H9 (cell line): ENCODE measurements at regions not wholly inside any gene's neighbourhood (a gene's known extent, or its start where the extent isn't known, plus 50 kb on each side); places are given as distances from the start of the nearest gene placed in this dataset.

Source experiments
- DNase-seq: peaks from one replicate; pipeline ENCODE4 v3.0.0-alpha.2; 2017
- H2AFZ ChIP-seq: one replicate; pipeline ENCODE4 v1.6.1; 2013; ENCODE audit warnings: mild to moderate bottlenecking, low read length, control low read depth, moderate library complexity
- H2AK5ac ChIP-seq: 2 replicates; pipeline ENCODE4 v1.6.1; 2013; ENCODE audit warnings: low read length, control low read depth, mixed read lengths; ENCODE audit not compliant: insufficient read length
- H2BK120ac ChIP-seq: one replicate; pipeline ENCODE4 v1.6.1; 2013; ENCODE audit warnings: low read depth, mild to moderate bottlenecking, low read length, control low read depth, inconsistent platforms; ENCODE audit not compliant: poor library complexity, severe bottlenecking
- H2BK12ac ChIP-seq: 2 replicates; pipeline ENCODE4 v1.6.1; 2013; ENCODE audit warnings: low read length, control low read depth, mixed read lengths, low read depth; ENCODE audit not compliant: insufficient read length
- H2BK15ac ChIP-seq: 2 replicates; pipeline ENCODE4 v1.6.1; 2013; ENCODE audit warnings: low read depth, low read length, control low read depth
- H2BK20ac ChIP-seq: one replicate; pipeline ENCODE4 v1.6.1; 2013; ENCODE audit warnings: low read depth, mild to moderate bottlenecking, low read length, control low read depth, inconsistent platforms; ENCODE audit not compliant: poor library complexity, severe bottlenecking
- H2BK5ac ChIP-seq: 2 replicates; pipeline ENCODE4 v1.6.1; 2013; ENCODE audit warnings: low read length, control low read depth, mixed read lengths; ENCODE audit not compliant: insufficient read length
- H3K14ac ChIP-seq: 2 replicates; pipeline ENCODE4 v1.6.1; 2013; ENCODE audit warnings: low read length, control low read depth; ENCODE audit not compliant: insufficient read depth
- H3K18ac ChIP-seq: 2 replicates; pipeline ENCODE4 v1.6.1; 2013; ENCODE audit warnings: low read depth, mild to moderate bottlenecking, mixed read lengths, low read length, control low read depth; ENCODE audit not compliant: insufficient read length
- H3K23ac ChIP-seq: 2 replicates; pipeline ENCODE4 v1.6.1; 2013; ENCODE audit warnings: low read length, control low read depth, mixed read lengths, low read depth; ENCODE audit not compliant: insufficient read length
- H3K23me2 ChIP-seq: 2 replicates; pipeline ENCODE4 v1.6.1; 2013; ENCODE audit warnings: low read depth, mild to moderate bottlenecking, mixed read lengths, low read length, control low read depth; ENCODE audit not compliant: insufficient read length, poor library complexity, severe bottlenecking
- H3K27ac ChIP-seq: 2 replicates; pipeline ENCODE4 v1.5.1; 2013; ENCODE audit warnings: low read length, control low read depth, mixed read lengths, low read depth; ENCODE audit not compliant: insufficient read length
- H3K27me3 ChIP-seq: 2 replicates; pipeline ENCODE4 v1.6.1; 2013; ENCODE audit warnings: low read length, control low read depth, inconsistent platforms; ENCODE audit not compliant: insufficient read depth
- H3K4ac ChIP-seq: 2 replicates; pipeline ENCODE4 v1.6.1; 2013; ENCODE audit warnings: low read depth, mild to moderate bottlenecking, control low read depth, inconsistent platforms, low read length, moderate library complexity
- H3K4me1 ChIP-seq: 2 replicates; pipeline ENCODE4 v1.6.1; 2013; ENCODE audit warnings: low read length, control low read depth, inconsistent platforms; ENCODE audit not compliant: insufficient read depth
- H3K4me2 ChIP-seq: 2 replicates; pipeline ENCODE4 v1.6.1; 2013; ENCODE audit warnings: low read length, control low read depth, mixed read lengths; ENCODE audit not compliant: insufficient read length, insufficient read depth
- H3K56ac ChIP-seq: 2 replicates; pipeline ENCODE4 v1.6.1; 2013; ENCODE audit warnings: low read depth, mild to moderate bottlenecking, mixed read lengths, low read length, control low read depth; ENCODE audit not compliant: insufficient read length
- H3K79me1 ChIP-seq: 2 replicates; pipeline ENCODE4 v1.6.1; 2013; ENCODE audit warnings: low read depth, mild to moderate bottlenecking, moderate library complexity, low read length, control low read depth, inconsistent platforms; ENCODE audit not compliant: insufficient read depth, poor library complexity, severe bottlenecking
- H3K79me2 ChIP-seq: 2 replicates; pipeline ENCODE4 v1.6.1; 2013; ENCODE audit warnings: low read length, control low read depth, inconsistent platforms; ENCODE audit not compliant: insufficient read depth
- H3K9ac ChIP-seq: 2 replicates; pipeline ENCODE4 v1.6.1; 2013; ENCODE audit warnings: low read length, control low read depth, mixed read lengths; ENCODE audit not compliant: insufficient read length; ENCODE audit errors: extremely low read depth
- H3K9me3 ChIP-seq: one replicate; pipeline ENCODE4 v1.6.1; 2013; ENCODE audit warnings: low read depth, low read length, inconsistent platforms; ENCODE audit not compliant: control insufficient read depth
- H3T11ph ChIP-seq: one replicate; pipeline ENCODE4 v1.6.1; 2013; ENCODE audit warnings: mild to moderate bottlenecking, low read length, control low read depth, inconsistent platforms
- H4K20me1 ChIP-seq: one replicate; pipeline ENCODE4 v1.6.1; 2013; ENCODE audit not compliant: control insufficient read depth, insufficient read length, insufficient read depth
- H4K5ac ChIP-seq: 2 replicates; pipeline ENCODE4 v1.6.1; 2013; ENCODE audit warnings: low read depth, mild to moderate bottlenecking, mixed read lengths, low read length, control low read depth; ENCODE audit not compliant: insufficient read length
- H4K8ac ChIP-seq: replicated peaks from 2 replicates; pipeline ENCODE4 v1.6.1; 2013; ENCODE audit warnings: low read length, control low read depth, mixed read lengths, low read depth; ENCODE audit not compliant: insufficient read length
- H4K91ac ChIP-seq: 2 replicates; pipeline ENCODE4 v1.6.1; 2013; ENCODE audit warnings: low read depth, mild to moderate bottlenecking, moderate library complexity, mixed read lengths, low read length, control low read depth; ENCODE audit not compliant: insufficient read length
- H3K27ac Mint-ChIP-seq, 3 experiments: 2 replicates in 2 of 3; 3 replicates in 1 of 3; pipeline ENCODE4 v1.8.0; 2020 to 2021; ENCODE audit warnings: mixed read lengths in 3 of 3, mild to moderate bottlenecking in 1 of 3, moderate library complexity in 1 of 3
- H3K27me3 Mint-ChIP-seq: 2 replicates; pipeline ENCODE4 v1.8.0; 2021; ENCODE audit warnings: low read depth, mild to moderate bottlenecking, moderate library complexity, mixed read lengths
- H3K36me3 Mint-ChIP-seq, 3 experiments: 2 replicates in 2 of 3; 3 replicates in 1 of 3; pipeline ENCODE4 v1.8.0; 2020 to 2021; ENCODE audit warnings: low read depth in 3 of 3, mixed read lengths in 3 of 3; ENCODE audit not compliant: insufficient read depth in 1 of 3
- H3K4me1 Mint-ChIP-seq, 2 experiments: 2 replicates each; pipeline ENCODE4 v1.8.0; 2020; ENCODE audit warnings: mixed read lengths in 2 of 2
- H3K4me3 Mint-ChIP-seq, 2 experiments: 2 replicates in 1 of 2; 3 replicates in 1 of 2; pipeline ENCODE4 v1.8.0; 2020 to 2021; ENCODE audit warnings: mild to moderate bottlenecking in 2 of 2, mixed read lengths in 2 of 2, moderate library complexity in 1 of 2
- H3K9me3 Mint-ChIP-seq, 2 experiments: 2 replicates in 1 of 2; 3 replicates in 1 of 2; pipeline ENCODE4 v1.8.0; 2020; ENCODE audit warnings: mild to moderate bottlenecking in 2 of 2, mixed read lengths in 2 of 2, moderate library complexity in 1 of 2
- TF ChIP-seq, protein P1 (sequence below): fragments of 200-600 bp; sonication (generic); conservative IDR thresholded peaks from 3 replicates; pipeline ENCODE4 v1.8.0; 2021; ENCODE audit warnings: antibody characterized with exemption, mild to moderate bottlenecking

- Mint-ChIP-seq H3K4me3 (no peak overlapping the region), H3K4me1 (no peaks in the 10 kb centered on the region), H3K9me3 (no peaks in the 10 kb centered on the region), H3K27ac (no peak overlapping the region), H3K36me3 (no peaks in the 10 kb centered on the region), H3K27me3 (peaks cover 4% of the 10 kb centered on the region; the same call in 1 of the 2 replicates)
- no peak overlapping the region for H2AK5ac ChIP-seq
- no peak overlapping the region for H2BK120ac ChIP-seq
- no peak overlapping the region for H2BK20ac ChIP-seq
- H2BK5ac ChIP-seq, result no peak overlapping the region
- no peak overlapping the region for H3K4ac ChIP-seq
- no peaks in the 10 kb centered on the region for H3K4me1 ChIP-seq
- H3K79me1 ChIP-seq, result no peaks in the 10 kb centered on the region
- no peak overlapping the region for H4K8ac ChIP-seq
- H3K18ac ChIP-seq, result no peak overlapping the region
- H4K91ac ChIP-seq, result no peak overlapping the region
- H2BK15ac ChIP-seq, result no peak overlapping the region
- H4K5ac ChIP-seq, result no peak overlapping the region
- H3K79me2 ChIP-seq, result no peaks in the 10 kb centered on the region
- H4K20me1 ChIP-seq, result no peaks in the 10 kb centered on the region
- TF ChIP-seq, protein P1, sequence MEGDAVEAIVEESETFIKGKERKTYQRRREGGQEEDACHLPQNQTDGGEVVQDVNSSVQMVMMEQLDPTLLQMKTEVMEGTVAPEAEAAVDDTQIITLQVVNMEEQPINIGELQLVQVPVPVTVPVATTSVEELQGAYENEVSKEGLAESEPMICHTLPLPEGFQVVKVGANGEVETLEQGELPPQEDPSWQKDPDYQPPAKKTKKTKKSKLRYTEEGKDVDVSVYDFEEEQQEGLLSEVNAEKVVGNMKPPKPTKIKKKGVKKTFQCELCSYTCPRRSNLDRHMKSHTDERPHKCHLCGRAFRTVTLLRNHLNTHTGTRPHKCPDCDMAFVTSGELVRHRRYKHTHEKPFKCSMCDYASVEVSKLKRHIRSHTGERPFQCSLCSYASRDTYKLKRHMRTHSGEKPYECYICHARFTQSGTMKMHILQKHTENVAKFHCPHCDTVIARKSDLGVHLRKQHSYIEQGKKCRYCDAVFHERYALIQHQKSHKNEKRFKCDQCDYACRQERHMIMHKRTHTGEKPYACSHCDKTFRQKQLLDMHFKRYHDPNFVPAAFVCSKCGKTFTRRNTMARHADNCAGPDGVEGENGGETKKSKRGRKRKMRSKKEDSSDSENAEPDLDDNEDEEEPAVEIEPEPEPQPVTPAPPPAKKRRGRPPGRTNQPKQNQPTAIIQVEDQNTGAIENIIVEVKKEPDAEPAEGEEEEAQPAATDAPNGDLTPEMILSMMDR, result no peak
- H3K23me2 ChIP-seq, result no peaks in the 10 kb centered on the region
- no peak overlapping the region for H3K27ac ChIP-seq
- no peak overlapping the region for H3T11ph ChIP-seq
- no peak overlapping the region for H3K23ac ChIP-seq
- H3K56ac ChIP-seq, result no peak overlapping the region
- no peak overlapping the region for H2AFZ ChIP-seq
- H3K9me3 ChIP-seq, result no peaks in the 10 kb centered on the region
- H3K4me2 ChIP-seq, result no peak overlapping the region
- H2BK12ac ChIP-seq, result no peak overlapping the region
- no peak overlapping the region for H3K14ac ChIP-seq
- H3K27me3 ChIP-seq, result no peaks in the 10 kb centered on the region
- no peak for DNase-seq
- no peak overlapping the region for H3K9ac ChIP-seq
Observed at GRCh38 chr5:159836691-159837090, 79.6 kb upstream of the ADRA1B start.
